HG02642 (cell line): ENCODE measurements at regions not wholly inside any gene's neighbourhood (a gene's known extent, or its start where the extent isn't known, plus 50 kb on each side); places are given as distances from the start of the nearest gene placed in this dataset.

Experiments used
- ATAC-seq: cut with Tn5 transposase; IDR thresholded peaks from one replicate; pipeline ENCODE4 v1.9.1; 2021; ENCODE audit warnings: mild to moderate bottlenecking; ENCODE audit not compliant: unreplicated experiment, poor library complexity

GRCh38 chr12:90112666-90113065 lies 404.0 kb upstream of the ATP2B1 start:
- ATAC-seq: no peak

- no peak for ATAC-seq
Measured at GRCh38 chr12:90111791-90112580, 403.3 kb upstream of the ATP2B1 start.

GRCh38 chr12:90106568-90106967 lies 397.9 kb upstream of the ATP2B1 start:
- ATAC-seq: no peak

GRCh38 chr12:90102957-90103652 lies 394.5 kb upstream of the ATP2B1 start:
- ATAC-seq: peak; percentile 81

GRCh38 chr12:90100579-90100978 lies 391.9 kb upstream of the ATP2B1 start:
- ATAC-seq: no peak

- no peak for ATAC-seq
Measured at GRCh38 chr12:90099288-90099687, 390.6 kb upstream of the ATP2B1 start.

GRCh38 chr12:90098132-90098779 lies 389.6 kb upstream of the ATP2B1 start:
- no peak for ATAC-seq

- no peak for ATAC-seq
Measured at GRCh38 chr12:90091809-90092208, 383.2 kb upstream of the ATP2B1 start.

- no peak for ATAC-seq
Measured at GRCh38 chr12:90090929-90091651, 382.5 kb upstream of the ATP2B1 start.

- no peak for ATAC-seq
Measured at GRCh38 chr12:90086281-90086680, 377.6 kb upstream of the ATP2B1 start.

- ATAC-seq: no peak
Measured at GRCh38 chr12:90085494-90086274, 377.0 kb upstream of the ATP2B1 start.

- no peak for ATAC-seq
Measured at GRCh38 chr12:90084018-90084417, 375.4 kb upstream of the ATP2B1 start.

GRCh38 chr12:90080616-90081015 lies 372.0 kb upstream of the ATP2B1 start:
- no peak for ATAC-seq

- no peak for ATAC-seq
Measured at GRCh38 chr12:90079529-90080210, 371.0 kb upstream of the ATP2B1 start.

GRCh38 chr12:90078344-90078743 lies 369.7 kb upstream of the ATP2B1 start:
- no peak for ATAC-seq

GRCh38 chr12:90077756-90078155 lies 369.1 kb upstream of the ATP2B1 start:
- ATAC-seq: no peak

GRCh38 chr12:90076851-90077319 lies 368.2 kb upstream of the ATP2B1 start:
- no peak for ATAC-seq

GRCh38 chr12:90075685-90076084 lies 367.0 kb upstream of the ATP2B1 start:
- no peak for ATAC-seq

GRCh38 chr12:90074086-90074485 lies 365.4 kb upstream of the ATP2B1 start:
- ATAC-seq: peak; percentile 67
